Glutamatergic neuron (in vitro differentiated cells): ENCODE measurements at regions not wholly inside any gene's neighbourhood (a gene's known extent, or its start where the extent isn't known, plus 50 kb on each side); places are given as distances from the start of the nearest gene placed in this dataset.
"Not testable (repeated sequence)": the region's sequence is repeated elsewhere in the genome, so short reads cannot be mapped to it uniquely, and the experiment has no call there.

Experiments used
- DNase-seq: peaks from one replicate; pipeline ENCODE4 v3.0.0; 2022
- H3K27ac Mint-ChIP-seq: one replicate; pipeline ENCODE4 v1.8.0; 2020; ENCODE audit warnings: mild to moderate bottlenecking, mixed read lengths, inconsistent platforms; ENCODE audit not compliant: unreplicated experiment
- H3K27me3 Mint-ChIP-seq: one replicate; pipeline ENCODE4 v1.8.0; 2020; ENCODE audit warnings: mild to moderate bottlenecking, moderate library complexity, mixed read lengths, inconsistent platforms; ENCODE audit not compliant: unreplicated experiment
- H3K36me3 Mint-ChIP-seq: one replicate; pipeline ENCODE4 v1.8.0; 2020; ENCODE audit warnings: mild to moderate bottlenecking, mixed read lengths, inconsistent platforms; ENCODE audit not compliant: unreplicated experiment
- H3K4me1 Mint-ChIP-seq: one replicate; pipeline ENCODE4 v1.8.0; 2020; ENCODE audit warnings: mild to moderate bottlenecking, low read depth, mixed read lengths, inconsistent platforms; ENCODE audit not compliant: unreplicated experiment
- H3K4me3 Mint-ChIP-seq: one replicate; pipeline ENCODE4 v1.8.0; 2020; ENCODE audit warnings: mild to moderate bottlenecking, mixed read lengths, inconsistent platforms; ENCODE audit not compliant: unreplicated experiment
- H3K9me3 Mint-ChIP-seq: one replicate; pipeline ENCODE4 v1.8.0; 2020; ENCODE audit warnings: mild to moderate bottlenecking, moderate library complexity, mixed read lengths, inconsistent platforms; ENCODE audit not compliant: unreplicated experiment
- TF ChIP-seq, protein P1 (sequence below): fragments of 200-600 bp; sonication (generic); IDR thresholded peaks from one replicate; pipeline ENCODE4 v1.5.0; 2021; ENCODE audit not compliant: partially characterized antibody, unreplicated experiment

DNA sequence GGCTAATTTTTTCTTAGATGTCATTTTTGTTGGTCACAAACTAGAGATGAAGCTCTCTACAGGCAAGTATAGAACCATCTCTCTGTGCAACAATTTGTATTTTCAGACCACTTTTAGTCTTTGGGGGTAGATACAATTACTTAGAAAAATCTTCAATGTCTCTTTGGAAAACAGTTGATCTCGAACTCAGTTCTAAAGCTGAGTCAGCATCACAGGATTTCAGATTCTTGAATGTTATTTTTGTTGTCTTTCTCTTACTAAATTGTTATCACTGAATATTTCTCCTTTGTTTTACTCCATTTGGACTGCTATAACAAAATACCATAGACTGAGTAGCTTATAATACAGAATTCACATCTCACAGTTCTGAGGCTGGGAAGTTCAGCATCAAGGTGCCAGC is 1557.0 kb downstream of the SI start:
- Mint-ChIP-seq H3K27ac (no peak overlapping the region), H3K9me3 (no peaks in the 10 kb centered on the region), H3K4me3 (no peak overlapping the region), H3K4me1 (no peaks in the 10 kb centered on the region), H3K27me3 (peaks cover 2% of the 10 kb centered on the region), H3K36me3 (no peaks in the 10 kb centered on the region)
- no peak for DNase-seq
- TF ChIP-seq, protein P1, sequence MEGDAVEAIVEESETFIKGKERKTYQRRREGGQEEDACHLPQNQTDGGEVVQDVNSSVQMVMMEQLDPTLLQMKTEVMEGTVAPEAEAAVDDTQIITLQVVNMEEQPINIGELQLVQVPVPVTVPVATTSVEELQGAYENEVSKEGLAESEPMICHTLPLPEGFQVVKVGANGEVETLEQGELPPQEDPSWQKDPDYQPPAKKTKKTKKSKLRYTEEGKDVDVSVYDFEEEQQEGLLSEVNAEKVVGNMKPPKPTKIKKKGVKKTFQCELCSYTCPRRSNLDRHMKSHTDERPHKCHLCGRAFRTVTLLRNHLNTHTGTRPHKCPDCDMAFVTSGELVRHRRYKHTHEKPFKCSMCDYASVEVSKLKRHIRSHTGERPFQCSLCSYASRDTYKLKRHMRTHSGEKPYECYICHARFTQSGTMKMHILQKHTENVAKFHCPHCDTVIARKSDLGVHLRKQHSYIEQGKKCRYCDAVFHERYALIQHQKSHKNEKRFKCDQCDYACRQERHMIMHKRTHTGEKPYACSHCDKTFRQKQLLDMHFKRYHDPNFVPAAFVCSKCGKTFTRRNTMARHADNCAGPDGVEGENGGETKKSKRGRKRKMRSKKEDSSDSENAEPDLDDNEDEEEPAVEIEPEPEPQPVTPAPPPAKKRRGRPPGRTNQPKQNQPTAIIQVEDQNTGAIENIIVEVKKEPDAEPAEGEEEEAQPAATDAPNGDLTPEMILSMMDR, result no peak

DNA sequence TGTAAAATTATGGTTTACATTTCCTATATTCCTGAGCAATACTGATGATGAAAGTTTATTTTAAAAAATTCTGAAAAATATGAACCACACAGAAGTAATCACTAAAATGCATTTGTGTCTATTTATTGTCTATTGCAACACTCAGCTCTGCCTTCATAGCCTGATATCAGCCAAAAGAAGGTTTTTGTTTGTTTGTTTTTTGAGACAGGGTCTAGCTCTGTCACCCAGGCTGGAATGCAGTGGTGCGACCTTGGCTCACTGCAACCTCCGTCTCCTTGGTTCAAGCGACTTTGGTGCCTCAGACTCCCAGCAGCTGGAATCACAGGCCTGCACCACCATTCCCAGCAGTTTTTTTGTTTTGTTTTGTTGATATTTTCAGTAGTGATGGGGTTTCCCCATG is 1560.2 kb downstream of the SI start:
- DNase-seq, result no peak
- TF ChIP-seq, protein P1, result no peak
- Mint-ChIP-seq H3K27me3 (peaks cover 2% of the 10 kb centered on the region), H3K36me3 (no peaks in the 10 kb centered on the region), H3K4me3 (no peak overlapping the region), H3K9me3 (no peaks in the 10 kb centered on the region), H3K4me1 (no peaks in the 10 kb centered on the region), H3K27ac (no peak overlapping the region)

DNA sequence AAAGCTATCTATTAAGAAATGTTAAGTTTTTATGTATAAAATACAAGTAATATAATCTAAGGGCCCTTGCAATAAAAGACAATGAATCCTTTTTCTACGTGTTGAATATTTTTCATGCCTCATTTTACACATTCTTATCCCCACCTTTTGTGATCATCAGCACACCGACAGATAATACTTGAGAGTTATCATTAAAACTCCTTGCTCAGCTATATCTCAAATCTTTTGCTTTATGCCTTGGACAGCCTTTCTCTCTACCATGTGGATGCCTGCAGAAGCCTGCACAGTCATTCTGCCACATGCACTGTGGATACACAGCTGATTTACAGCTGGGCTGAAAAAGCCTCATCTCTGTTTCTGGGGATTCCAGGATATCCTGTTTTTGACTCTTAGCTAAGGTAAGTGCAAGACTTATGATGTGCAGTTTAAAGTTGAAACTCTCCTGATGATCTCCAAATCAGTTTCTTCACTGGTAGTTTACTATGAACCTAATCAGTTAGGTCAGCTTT is 1565.1 kb downstream of the SI start:
- Mint-ChIP-seq H3K4me3 (no peak overlapping the region), H3K4me1 (peaks cover 2% of the 10 kb centered on the region), H3K36me3 (no peaks in the 10 kb centered on the region), H3K9me3 (no peaks in the 10 kb centered on the region), H3K27ac (no peak overlapping the region), H3K27me3 (no peaks in the 10 kb centered on the region)
- TF ChIP-seq, protein P1, result no peak
- no peak for DNase-seq

DNA sequence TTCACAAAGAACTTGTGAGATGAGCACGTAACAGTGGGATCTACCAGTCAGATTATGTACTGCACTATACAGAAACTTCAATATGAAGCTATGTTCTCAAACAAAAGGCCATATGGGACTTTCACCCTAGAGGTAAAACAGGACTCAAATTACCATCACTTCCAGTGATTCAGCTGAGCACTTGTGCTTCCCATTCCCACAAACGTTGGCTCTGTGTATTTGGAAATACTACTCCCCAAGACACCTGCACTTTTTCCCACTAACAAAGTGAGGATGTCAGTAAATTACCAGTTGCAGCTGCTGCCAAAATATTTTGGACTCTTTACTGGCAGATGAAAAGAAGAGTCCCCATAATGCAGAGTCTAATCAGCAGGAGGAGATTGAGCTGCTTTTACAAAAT is 1570.1 kb downstream of the SI start:
- DNase-seq, result no peak
- H3K4me1 Mint-ChIP-seq, result peaks cover 2% of the 10 kb centered on the region
- no peaks in the 10 kb centered on the region for H3K36me3 Mint-ChIP-seq
- H3K27me3 Mint-ChIP-seq, result no peaks in the 10 kb centered on the region
- no peak overlapping the region for H3K27ac Mint-ChIP-seq
- H3K4me3 Mint-ChIP-seq, result no peak overlapping the region
- TF ChIP-seq, protein P1, result no peak
- H3K9me3 Mint-ChIP-seq, result no peaks in the 10 kb centered on the region

DNA sequence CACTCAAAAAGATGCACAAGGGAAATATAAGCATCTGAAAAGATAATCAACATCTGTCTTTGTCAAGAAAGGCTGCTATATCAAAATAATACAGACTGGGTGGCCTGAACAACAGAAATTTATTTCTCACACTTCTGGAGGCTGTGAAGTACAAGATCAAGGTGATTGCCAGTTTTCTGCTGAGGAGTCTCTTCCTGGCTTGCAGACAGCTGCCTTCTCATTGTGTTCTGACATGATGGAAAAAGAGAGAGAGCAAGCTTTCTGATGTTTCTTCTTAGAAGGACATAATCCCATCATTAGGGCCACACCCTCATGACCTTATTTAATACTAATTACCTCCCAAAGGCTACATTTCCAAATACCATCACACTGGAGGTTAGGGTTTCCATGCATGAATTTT is 1573.3 kb downstream of the SI start:
- Mint-ChIP-seq H3K9me3 (no peaks in the 10 kb centered on the region), H3K27ac (no peak overlapping the region), H3K36me3 (no peaks in the 10 kb centered on the region), H3K4me1 (no peaks in the 10 kb centered on the region), H3K4me3 (no peak overlapping the region), H3K27me3 (peaks cover 2% of the 10 kb centered on the region)
- no peak for DNase-seq
- TF ChIP-seq, protein P1, result no peak

DNA sequence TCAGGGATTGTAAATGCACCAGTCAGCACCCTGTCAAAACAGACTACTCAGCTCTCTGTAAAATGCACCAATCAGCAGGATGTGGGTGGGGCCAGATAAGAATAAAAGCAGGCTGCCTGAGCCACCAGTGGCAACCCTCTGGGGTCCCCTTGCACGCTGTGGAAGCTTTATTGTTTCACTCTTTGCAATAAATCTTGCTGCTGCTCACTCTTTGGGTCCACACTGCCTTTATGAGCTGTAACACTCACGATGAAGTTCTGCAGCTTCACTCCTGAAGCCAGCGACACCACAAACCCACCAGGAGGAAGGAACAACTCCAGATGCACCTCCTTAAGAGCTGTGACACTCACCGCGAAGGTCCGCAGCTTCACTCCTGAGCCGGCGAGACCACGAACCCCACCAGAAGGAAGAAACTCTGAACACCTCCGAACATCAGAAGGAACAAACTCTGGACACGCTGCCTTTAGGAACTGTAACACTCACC is 1578.5 kb downstream of the SI start:
- not testable (repeated sequence) for H3K4me1 Mint-ChIP-seq, H3K9me3 Mint-ChIP-seq, H3K4me3 Mint-ChIP-seq, H3K27me3 Mint-ChIP-seq, DNase-seq, H3K27ac Mint-ChIP-seq, H3K36me3 Mint-ChIP-seq

DNA sequence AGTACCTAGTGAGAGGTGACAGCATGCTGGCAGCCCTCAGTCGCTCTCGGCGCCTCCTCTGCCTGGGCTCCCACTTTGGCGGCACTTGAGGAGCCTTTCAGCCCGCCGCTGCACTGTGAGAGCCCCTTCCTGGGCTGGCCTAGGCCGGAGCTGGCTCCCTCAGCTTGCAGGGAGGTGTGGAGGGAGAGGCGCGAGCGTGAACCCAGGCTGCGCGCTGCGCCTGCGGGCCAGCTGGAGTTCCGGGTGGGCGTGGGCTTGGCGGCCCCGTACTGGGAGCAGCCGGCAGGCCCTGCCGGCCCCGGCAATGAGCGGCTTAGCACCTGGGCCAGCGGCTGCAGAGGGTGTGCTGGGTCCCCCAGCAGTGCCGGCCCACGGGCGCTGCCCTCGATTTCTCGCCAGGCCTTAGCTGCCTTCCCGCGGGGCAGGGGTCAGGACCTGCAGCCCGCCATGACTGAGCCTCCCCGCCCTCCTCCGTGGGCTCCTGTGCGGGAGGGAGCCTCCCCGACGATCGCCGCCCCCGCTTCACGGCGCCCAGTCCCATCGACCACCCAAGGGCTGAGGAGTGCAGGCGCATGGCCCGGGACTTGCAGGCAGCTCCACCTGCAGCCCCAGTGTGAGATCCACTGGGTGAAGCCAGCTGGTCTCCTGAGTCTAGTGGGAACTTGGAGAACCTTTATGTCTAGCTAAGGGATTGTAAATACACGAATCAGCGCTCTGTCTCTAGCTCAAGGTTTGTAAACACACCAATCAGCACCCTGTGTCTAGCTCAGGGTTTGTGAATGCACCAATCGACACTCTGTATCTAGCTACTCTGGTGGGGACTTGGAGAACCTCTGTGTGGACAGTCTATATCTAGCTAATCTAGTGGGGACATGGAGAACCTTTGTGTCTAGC is 1579.2 kb downstream of the SI start:
- not testable (repeated sequence) for DNase-seq, H3K36me3 Mint-ChIP-seq, H3K4me3 Mint-ChIP-seq, H3K4me1 Mint-ChIP-seq, H3K9me3 Mint-ChIP-seq, H3K27me3 Mint-ChIP-seq, H3K27ac Mint-ChIP-seq
